ENCODE measurements at regions not wholly inside any gene's neighbourhood (a gene's known extent, or its start where the extent isn't known, plus 50 kb on each side); places are given as distances from the start of the nearest gene placed in this dataset.

- TF ChIP-seq, protein P1, sequence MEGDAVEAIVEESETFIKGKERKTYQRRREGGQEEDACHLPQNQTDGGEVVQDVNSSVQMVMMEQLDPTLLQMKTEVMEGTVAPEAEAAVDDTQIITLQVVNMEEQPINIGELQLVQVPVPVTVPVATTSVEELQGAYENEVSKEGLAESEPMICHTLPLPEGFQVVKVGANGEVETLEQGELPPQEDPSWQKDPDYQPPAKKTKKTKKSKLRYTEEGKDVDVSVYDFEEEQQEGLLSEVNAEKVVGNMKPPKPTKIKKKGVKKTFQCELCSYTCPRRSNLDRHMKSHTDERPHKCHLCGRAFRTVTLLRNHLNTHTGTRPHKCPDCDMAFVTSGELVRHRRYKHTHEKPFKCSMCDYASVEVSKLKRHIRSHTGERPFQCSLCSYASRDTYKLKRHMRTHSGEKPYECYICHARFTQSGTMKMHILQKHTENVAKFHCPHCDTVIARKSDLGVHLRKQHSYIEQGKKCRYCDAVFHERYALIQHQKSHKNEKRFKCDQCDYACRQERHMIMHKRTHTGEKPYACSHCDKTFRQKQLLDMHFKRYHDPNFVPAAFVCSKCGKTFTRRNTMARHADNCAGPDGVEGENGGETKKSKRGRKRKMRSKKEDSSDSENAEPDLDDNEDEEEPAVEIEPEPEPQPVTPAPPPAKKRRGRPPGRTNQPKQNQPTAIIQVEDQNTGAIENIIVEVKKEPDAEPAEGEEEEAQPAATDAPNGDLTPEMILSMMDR (conservative IDR thresholded peaks at IDR 0.05; ENCODE audit: low read depth in 2 of 2): no peak
- TF ChIP-seq EZH2 (IDR thresholded peaks at IDR 0.05; ENCODE audit: low read depth, unreplicated experiment): no peak
- no peak for TF ChIP-seq POLR2AphosphoS5 (IDR thresholded peaks at IDR 0.05; ENCODE audit: low read depth)
- TF ChIP-seq ETS1 (IDR thresholded peaks at IDR 0.05): 0 out of 2 replicates have a peak, but pooled peaks have one; percentile 23
- no peak for TF ChIP-seq EZH2phosphoT487 (IDR thresholded peaks at IDR 0.05; ENCODE audit: unreplicated experiment)
- peak; percentile 22; the same call in 1 of the 2 replicates for TF ChIP-seq NANOG (IDR thresholded peaks at IDR 0.05; ENCODE audit: borderline replicate concordance)
- TF ChIP-seq REST (IDR thresholded peaks at IDR 0.05; ENCODE audit: unreplicated experiment): no peak
- peak; percentile 48; the same call in 1 of the 2 replicates for TF ChIP-seq CREB1 (CRISPR knock-in tag; IDR thresholded peaks at IDR 0.05; ENCODE audit: low read depth)
- 0 out of 2 replicates have a peak, but pooled peaks have one; percentile 40 for TF ChIP-seq ZNF114 (CRISPR knock-in tag; IDR thresholded peaks at IDR 0.05)
- no peak for TF ChIP-seq JUNB (IDR thresholded peaks at IDR 0.05; ENCODE audit: unreplicated experiment)
- TF ChIP-seq ZNF331 (CRISPR knock-in tag; IDR thresholded peaks at IDR 0.05; ENCODE audit: low read depth): no peak
- TF ChIP-seq STAT1 (IDR thresholded peaks at IDR 0.05; ENCODE audit: unreplicated experiment): no peak
- TF ChIP-seq, protein P2, sequence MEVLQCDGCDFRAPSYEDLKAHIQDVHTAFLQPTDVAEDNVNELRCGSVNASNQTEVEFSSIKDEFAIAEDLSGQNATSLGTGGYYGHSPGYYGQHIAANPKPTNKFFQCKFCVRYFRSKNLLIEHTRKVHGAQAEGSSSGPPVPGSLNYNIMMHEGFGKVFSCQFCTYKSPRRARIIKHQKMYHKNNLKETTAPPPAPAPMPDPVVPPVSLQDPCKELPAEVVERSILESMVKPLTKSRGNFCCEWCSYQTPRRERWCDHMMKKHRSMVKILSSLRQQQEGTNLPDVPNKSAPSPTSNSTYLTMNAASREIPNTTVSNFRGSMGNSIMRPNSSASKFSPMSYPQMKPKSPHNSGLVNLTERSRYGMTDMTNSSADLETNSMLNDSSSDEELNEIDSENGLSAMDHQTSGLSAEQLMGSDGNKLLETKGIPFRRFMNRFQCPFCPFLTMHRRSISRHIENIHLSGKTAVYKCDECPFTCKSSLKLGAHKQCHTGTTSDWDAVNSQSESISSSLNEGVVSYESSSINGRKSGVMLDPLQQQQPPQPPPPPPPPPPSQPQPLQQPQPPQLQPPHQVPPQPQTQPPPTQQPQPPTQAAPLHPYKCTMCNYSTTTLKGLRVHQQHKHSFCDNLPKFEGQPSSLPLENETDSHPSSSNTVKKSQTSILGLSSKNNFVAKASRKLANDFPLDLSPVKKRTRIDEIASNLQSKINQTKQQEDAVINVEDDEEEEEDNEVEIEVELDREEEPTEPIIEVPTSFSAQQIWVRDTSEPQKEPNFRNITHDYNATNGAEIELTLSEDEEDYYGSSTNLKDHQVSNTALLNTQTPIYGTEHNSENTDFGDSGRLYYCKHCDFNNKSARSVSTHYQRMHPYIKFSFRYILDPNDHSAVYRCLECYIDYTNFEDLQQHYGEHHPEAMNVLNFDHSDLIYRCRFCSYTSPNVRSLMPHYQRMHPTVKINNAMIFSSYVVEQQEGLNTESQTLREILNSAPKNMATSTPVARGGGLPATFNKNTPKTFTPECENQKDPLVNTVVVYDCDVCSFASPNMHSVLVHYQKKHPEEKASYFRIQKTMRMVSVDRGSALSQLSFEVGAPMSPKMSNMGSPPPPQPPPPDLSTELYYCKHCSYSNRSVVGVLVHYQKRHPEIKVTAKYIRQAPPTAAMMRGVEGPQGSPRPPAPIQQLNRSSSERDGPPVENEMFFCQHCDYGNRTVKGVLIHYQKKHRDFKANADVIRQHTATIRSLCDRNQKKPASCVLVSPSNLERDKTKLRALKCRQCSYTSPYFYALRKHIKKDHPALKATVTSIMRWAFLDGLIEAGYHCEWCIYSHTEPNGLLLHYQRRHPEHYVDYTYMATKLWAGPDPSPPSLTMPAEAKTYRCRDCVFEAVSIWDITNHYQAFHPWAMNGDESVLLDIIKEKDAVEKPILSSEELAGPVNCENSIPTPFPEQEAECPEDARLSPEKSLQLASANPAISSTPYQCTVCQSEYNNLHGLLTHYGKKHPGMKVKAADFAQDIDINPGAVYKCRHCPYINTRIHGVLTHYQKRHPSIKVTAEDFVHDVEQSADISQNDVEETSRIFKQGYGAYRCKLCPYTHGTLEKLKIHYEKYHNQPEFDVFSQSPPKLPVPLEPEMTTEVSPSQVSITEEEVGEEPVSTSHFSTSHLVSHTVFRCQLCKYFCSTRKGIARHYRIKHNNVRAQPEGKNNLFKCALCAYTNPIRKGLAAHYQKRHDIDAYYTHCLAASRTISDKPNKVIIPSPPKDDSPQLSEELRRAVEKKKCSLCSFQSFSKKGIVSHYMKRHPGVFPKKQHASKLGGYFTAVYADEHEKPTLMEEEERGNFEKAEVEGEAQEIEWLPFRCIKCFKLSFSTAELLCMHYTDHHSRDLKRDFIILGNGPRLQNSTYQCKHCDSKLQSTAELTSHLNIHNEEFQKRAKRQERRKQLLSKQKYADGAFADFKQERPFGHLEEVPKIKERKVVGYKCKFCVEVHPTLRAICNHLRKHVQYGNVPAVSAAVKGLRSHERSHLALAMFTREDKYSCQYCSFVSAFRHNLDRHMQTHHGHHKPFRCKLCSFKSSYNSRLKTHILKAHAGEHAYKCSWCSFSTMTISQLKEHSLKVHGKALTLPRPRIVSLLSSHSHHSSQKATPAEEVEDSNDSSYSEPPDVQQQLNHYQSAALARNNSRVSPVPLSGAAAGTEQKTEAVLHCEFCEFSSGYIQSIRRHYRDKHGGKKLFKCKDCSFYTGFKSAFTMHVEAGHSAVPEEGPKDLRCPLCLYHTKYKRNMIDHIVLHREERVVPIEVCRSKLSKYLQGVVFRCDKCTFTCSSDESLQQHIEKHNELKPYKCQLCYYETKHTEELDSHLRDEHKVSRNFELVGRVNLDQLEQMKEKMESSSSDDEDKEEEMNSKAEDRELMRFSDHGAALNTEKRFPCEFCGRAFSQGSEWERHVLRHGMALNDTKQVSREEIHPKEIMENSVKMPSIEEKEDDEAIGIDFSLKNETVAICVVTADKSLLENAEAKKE (CRISPR knock-in tag; IDR thresholded peaks at IDR 0.05): peak; percentile 98
Observed at GRCh38 chr7:88664630-88665233, 94.8 kb upstream of the ZNF804B start.
